Psoas muscle (tissue), 7 donors: ENCODE measurements at regions not wholly inside any gene's neighbourhood (a gene's known extent, or its start where the extent isn't known, plus 50 kb on each side); places are given as distances from the start of the nearest gene placed in this dataset.

ENCODE experiments used
- ATAC-seq, 4 donors: fragments of 200-7000 bp; cut with Tn5 transposase; one replicate each; pipeline ENCODE4 v1.9.1; 2020; ENCODE audit warnings: moderate library complexity in 3 of 4, mild to moderate bottlenecking in 2 of 4
- DNase-seq, 2 donors: peaks; one replicate each; pipeline ENCODE4 v3.0.0-alpha.2; 2020
- H3K27ac ChIP-seq: fragments of 200-600 bp; one replicate; pipeline ENCODE4 v1.8.0; 2022
- H3K27me3 ChIP-seq, 3 donors: fragments of 200-600 bp in 1 of 3; one replicate each; pipeline versions ENCODE4 v1.6.1 to v1.8.0; 2013 to 2022; ENCODE audit warnings: low read length in 2 of 3, mild to moderate bottlenecking in 2 of 3, moderate library complexity in 1 of 3; ENCODE audit not compliant: insufficient read depth in 3 of 3
- H3K36me3 ChIP-seq, 2 donors: fragments of 200-600 bp in 1 of 2; one replicate each; pipeline versions ENCODE4 v1.6.1 to v1.8.0; 2013 to 2022; ENCODE audit warnings: low read depth in 1 of 2, mild to moderate bottlenecking in 1 of 2, moderate library complexity in 1 of 2; ENCODE audit not compliant: insufficient read depth in 1 of 2
- H3K4me1 ChIP-seq: fragments of 200-600 bp; one replicate; pipeline ENCODE4 v1.8.0; 2022
- H3K4me3 ChIP-seq: fragments of 200-600 bp; one replicate; pipeline ENCODE4 v1.8.0; 2022; ENCODE audit warnings: mild to moderate bottlenecking
- H3K9me3 ChIP-seq: fragments of 200-600 bp; one replicate; pipeline ENCODE4 v1.8.0; 2022
- WGBS, 3 donors: extraction: QIAGEN DNeasy Blood & Tissue Kit; methylation state at CpG; one replicate each; pipeline versions ENCODE4 v1.1.6 to v1.1.7; 2013; 5-methylcytosine and 5-hydroxymethylcytosine counted together
- intact Hi-C, 2 donors: fragments of 100-400 bp; cut with DNase I; formaldehyde crosslinking; loops; one replicate each; pipeline versions ENCODE4 v1.11.0 to v1.14.2; 2022
- TF ChIP-seq, protein P1 (sequence below): fragments of 200-600 bp; IDR thresholded peaks from one replicate; pipeline ENCODE4 v1.8.0; 2022; ENCODE audit warnings: antibody characterized with exemption
- donor health status: healthy with polysubstance abuse.
- donor health status: DM: no; HTN: no; CAD: no; lungs with moderate emphysema.
- donor health status: Bipolar disorder and iron deficiency.
- donor health status: healthy.
- donor health status: DM: yes; HTN: yes; CAD: no.
- donor health status: DM: no; HTN: no; CAD: no.
- donor health status: DM: yes; HTN: yes; CAD: no.

DNA sequence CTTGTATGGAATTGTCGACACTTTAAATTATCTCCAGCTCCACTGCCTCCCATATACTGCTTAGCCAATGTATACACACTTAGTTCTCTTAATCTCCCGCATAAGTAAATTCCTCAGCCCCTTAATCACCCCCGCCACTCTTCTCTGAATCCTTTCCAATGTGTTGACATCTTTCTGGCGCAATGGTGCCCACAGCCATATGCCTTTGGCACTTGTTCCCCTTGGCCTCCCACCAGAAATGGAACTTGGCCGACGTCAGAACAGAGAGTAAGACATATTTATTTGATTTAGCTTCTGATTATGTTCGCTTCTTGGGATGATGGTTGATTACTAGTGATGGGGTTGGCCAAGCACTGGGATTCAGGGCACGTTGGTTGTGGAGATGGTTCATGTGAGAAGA, 1089.3 kb upstream of the CELF4 start:
- no peaks in the 10 kb centered on the region for H3K27me3 ChIP-seq
- no peak overlapping the region for H3K4me3 ChIP-seq
- WGBS, 3 donors, result 49 to 71% (median 58%) methylated on average over 8 of the region's 8 CpGs
- TF ChIP-seq, protein P1, sequence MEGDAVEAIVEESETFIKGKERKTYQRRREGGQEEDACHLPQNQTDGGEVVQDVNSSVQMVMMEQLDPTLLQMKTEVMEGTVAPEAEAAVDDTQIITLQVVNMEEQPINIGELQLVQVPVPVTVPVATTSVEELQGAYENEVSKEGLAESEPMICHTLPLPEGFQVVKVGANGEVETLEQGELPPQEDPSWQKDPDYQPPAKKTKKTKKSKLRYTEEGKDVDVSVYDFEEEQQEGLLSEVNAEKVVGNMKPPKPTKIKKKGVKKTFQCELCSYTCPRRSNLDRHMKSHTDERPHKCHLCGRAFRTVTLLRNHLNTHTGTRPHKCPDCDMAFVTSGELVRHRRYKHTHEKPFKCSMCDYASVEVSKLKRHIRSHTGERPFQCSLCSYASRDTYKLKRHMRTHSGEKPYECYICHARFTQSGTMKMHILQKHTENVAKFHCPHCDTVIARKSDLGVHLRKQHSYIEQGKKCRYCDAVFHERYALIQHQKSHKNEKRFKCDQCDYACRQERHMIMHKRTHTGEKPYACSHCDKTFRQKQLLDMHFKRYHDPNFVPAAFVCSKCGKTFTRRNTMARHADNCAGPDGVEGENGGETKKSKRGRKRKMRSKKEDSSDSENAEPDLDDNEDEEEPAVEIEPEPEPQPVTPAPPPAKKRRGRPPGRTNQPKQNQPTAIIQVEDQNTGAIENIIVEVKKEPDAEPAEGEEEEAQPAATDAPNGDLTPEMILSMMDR, result no peak
- no peaks in the 10 kb centered on the region for H3K9me3 ChIP-seq
- no peaks in the 10 kb centered on the region for H3K4me1 ChIP-seq
- no peak for ATAC-seq
- no peaks in the 10 kb centered on the region for H3K36me3 ChIP-seq
- DNase-seq, result no peak
- intact Hi-C loops, result no loop called here
- no peak overlapping the region for H3K27ac ChIP-seq

DNA sequence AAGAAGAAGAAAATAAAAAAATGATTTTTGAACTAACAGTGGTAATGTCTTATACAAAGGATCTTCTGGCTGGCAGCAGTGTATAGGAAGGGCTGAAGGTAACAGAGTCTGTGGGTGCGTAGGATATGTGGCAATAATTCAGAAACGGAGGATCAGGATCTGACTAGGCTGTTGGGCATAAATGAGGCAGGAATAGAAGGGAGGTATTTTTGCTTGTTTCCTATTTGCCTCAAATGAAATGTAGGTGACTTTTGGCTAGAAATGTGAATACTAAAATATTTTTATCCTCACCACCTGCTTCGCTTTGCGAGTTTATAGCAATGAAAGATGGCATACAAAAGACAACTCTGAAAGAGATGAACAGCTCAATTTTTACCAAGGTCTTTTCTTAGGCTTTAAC, 1086.1 kb upstream of the CELF4 start:
- TF ChIP-seq, protein P1, result no peak
- Histone ChIP-seq H3K9me3 (no peaks in the 10 kb centered on the region), H3K4me1 (no peaks in the 10 kb centered on the region), H3K27me3 (no peaks in the 10 kb centered on the region), H3K27ac (no peak overlapping the region), H3K4me3 (no peak overlapping the region), H3K36me3 (no peaks in the 10 kb centered on the region)
- intact Hi-C loops, result no loop called here
- no peak for ATAC-seq
- 89 to 94% (median 93%) methylated on average over 4 of the region's 4 CpGs for WGBS, 3 donors
- DNase-seq, result no peak

DNA sequence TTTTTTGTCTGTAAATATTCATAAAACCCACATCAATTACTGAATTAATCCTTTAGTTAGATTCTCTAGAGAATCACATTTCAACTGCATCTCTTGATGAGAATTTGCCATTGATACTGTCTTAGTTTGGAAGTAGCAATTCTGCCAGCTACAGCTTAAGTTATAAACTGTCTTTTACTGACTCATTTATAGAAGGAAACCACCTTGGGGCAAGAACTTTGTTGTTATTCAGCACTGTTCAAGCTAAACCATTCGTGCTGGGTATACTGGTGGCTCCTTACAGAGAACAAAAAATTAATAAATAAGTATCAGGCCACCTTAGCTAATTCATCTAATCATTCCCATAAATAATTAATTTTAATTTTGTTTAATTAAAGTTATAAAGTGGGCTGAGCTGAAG, 1082.6 kb upstream of the CELF4 start:
- H3K27me3 ChIP-seq, result no peaks in the 10 kb centered on the region
- intact Hi-C loops, result no loop called here
- H3K4me3 ChIP-seq, result no peak overlapping the region
- H3K36me3 ChIP-seq, result no peaks in the 10 kb centered on the region
- no peaks in the 10 kb centered on the region for H3K4me1 ChIP-seq
- H3K9me3 ChIP-seq, result no peaks in the 10 kb centered on the region
- DNase-seq (no peak), ATAC-seq (no peak)
- 53 to 76% (median 62%) methylated on average over 1 of the region's 1 CpG for WGBS, 3 donors
- H3K27ac ChIP-seq, result no peak overlapping the region
- TF ChIP-seq, protein P1, result no peak

DNA sequence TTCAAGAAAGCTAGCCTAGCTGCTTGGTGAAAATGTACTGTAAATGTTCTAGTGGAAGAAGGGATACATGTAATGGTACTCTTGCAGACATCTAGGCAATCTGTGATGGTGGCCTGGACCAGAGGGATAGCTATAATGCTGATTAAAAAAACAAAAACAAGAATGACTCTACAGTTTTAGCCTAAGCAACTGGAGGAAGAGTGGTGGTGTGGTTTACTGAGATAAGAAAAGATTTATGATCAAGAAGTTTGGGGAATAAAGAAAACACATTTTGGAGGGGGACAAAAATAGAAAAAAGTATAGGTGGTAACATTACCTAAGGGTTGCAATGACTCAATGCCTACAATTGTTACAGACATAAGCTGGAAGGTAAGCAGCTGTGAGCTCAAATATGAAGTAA, 1080.7 kb upstream of the CELF4 start:
- TF ChIP-seq, protein P1, result no peak
- H3K4me1 ChIP-seq, result no peaks in the 10 kb centered on the region
- intact Hi-C loops, result no loop called here
- no peak for ATAC-seq
- H3K27me3 ChIP-seq, result no peaks in the 10 kb centered on the region
- H3K4me3 ChIP-seq, result no peak overlapping the region
- no peaks in the 10 kb centered on the region for H3K9me3 ChIP-seq
- no peaks in the 10 kb centered on the region for H3K36me3 ChIP-seq
- no peak for DNase-seq
- no peak overlapping the region for H3K27ac ChIP-seq

DNA sequence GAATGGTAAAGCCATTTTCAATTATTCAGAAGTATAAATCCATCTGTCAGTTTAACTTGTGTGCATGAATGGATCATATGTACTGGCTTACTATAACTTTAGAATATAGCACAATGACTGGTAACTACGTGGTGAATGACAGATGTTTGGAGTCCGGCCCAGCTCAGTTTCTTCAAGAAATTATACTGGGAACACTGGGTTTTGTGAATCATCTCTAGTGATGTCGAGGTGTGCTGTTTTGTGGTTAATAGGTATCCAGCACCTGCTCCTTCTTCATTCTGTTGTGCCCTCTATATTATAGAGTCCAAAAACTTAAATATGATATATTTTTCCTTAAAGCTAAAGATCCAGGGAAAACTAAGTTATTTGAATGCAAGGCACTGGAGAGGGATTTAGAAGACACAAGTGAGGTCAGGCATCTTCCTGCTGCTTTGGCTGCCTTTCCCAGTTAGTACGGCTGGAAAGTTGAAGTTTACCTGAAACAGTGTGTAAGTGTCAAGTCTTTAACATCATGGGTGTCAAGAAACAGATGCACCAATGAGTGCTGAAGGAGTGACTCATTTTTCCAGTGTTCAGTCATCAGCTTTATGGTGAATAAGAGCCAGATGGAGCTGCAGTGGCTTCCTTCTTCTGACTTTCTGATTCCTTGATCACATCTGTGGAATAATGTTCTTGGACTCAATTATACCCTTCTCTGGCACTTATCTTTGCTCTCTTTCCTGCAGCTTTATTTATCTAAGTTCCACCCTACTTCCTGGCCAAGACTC, 1079.5 kb upstream of the CELF4 start:
- TF ChIP-seq, protein P1, result no peak
- H3K36me3 ChIP-seq, result no peaks in the 10 kb centered on the region
- H3K4me1 ChIP-seq, result no peaks in the 10 kb centered on the region
- ATAC-seq, result no peak
- no peak for DNase-seq
- no peak overlapping the region for H3K27ac ChIP-seq
- 73 to 76% (median 73%) methylated on average over 4 of the region's 4 CpGs for whole genome bisulfite sequencing, 3 donors
- H3K4me3 ChIP-seq, result no peak overlapping the region
- H3K27me3 ChIP-seq, result no peaks in the 10 kb centered on the region
- intact Hi-C loops, result no loop called here
- H3K9me3 ChIP-seq, result no peaks in the 10 kb centered on the region
